ENCODE measurements at regions not wholly inside any gene's neighbourhood (a gene's known extent, or its start where the extent isn't known, plus 50 kb on each side); places are given as distances from the start of the nearest gene placed in this dataset.

GRCh38 chr19:30116984-30117555 lies 175.0 kb downstream of the URI1 start:
- ChIA-PET POLR2A (no interaction called here), CTCF (ENCODE audit: low intra/inter-chr PET ratio) (no interaction called here)
- no peaks in the 10 kb centered on the region for H3K9me1 ChIP-seq (ENCODE audit: control insufficient read depth, insufficient read depth, low read length)
- BruUV-seq (replicated peaks) = no TSS peak
- intact Hi-C loops (cut with micrococcal nuclease) (no loop called here), in situ Hi-C loops (cut with MboI) (no loop called here)
- H3K9ac ChIP-seq (ENCODE audit: insufficient read depth in 1 of 2, low read depth in 2 of 2, low read length in 2 of 2) = no peak overlapping the region
- H3K4me2 ChIP-seq (ENCODE audit: insufficient read depth, low read length) = no peak overlapping the region
- H2AFZ ChIP-seq (ENCODE audit: low read depth, low read length) = no peak overlapping the region
- H4K20me1 ChIP-seq (replicated peaks; ENCODE audit: control insufficient read depth, insufficient read depth, low read length) = no peaks in the 10 kb centered on the region; the same call in 1 of the 2 replicates
- H3K36me3 ChIP-seq (ENCODE audit: control insufficient read depth, insufficient read depth, low read length) = no peaks in the 10 kb centered on the region
- WGBS (ENCODE audit: insufficient coverage, low coverage, missing lambda C conversion rate) = 8% methylated on average over 15 of the region's 16 CpGs
- no peaks in the 10 kb centered on the region for H3K9me3 ChIP-seq (replicated peaks; ENCODE audit: control insufficient read depth, insufficient read depth, low read depth, low read length)
- H3K27me3 ChIP-seq (ENCODE audit: control insufficient read depth in 2 of 2, insufficient read depth in 2 of 2, low read length in 2 of 2) = peaks cover 6 to 45% of the 10 kb centered on the region in 2 experiments; a peak in 4 of 5 replicates
- H3K79me2 ChIP-seq (ENCODE audit: control insufficient read depth, insufficient read depth, low read length) = no peaks in the 10 kb centered on the region
- H3K27ac ChIP-seq (ENCODE audit: extremely low read depth, low read depth, low read length) = no peak overlapping the region
- DNase-seq (ENCODE audit: extremely low read depth in 1 of 4, low spot score in 3 of 4) = no peak
- no peak for FAIRE-seq
- H3K4me1 ChIP-seq (replicated peaks in 1 of 2; ENCODE audit: control insufficient read depth in 2 of 2, insufficient read depth in 2 of 2, low read length in 2 of 2) = peaks cover 0 to 8% of the 10 kb centered on the region in 2 experiments; a peak in 2 of 5 replicates
- no peak overlapping the region for H3K4me3 ChIP-seq
- ATAC-seq = peak; percentile 27; the same call in 2 of the 3 replicates
- TF ChIP-seq ZNF511 (CRISPR knock-in tag; IDR thresholded peaks at IDR 0.05) (no peak), NFXL1 (CRISPR knock-in tag; IDR thresholded peaks at IDR 0.05) (no peak), CEBPB (tag; IDR thresholded peaks at IDR 0.05) (no peak), ZBTB11 (CRISPR knock-in tag; IDR thresholded peaks at IDR 0.05) (no peak), KLF10 (CRISPR knock-in tag; IDR thresholded peaks at IDR 0.05) (no peak), RFX5 (IDR thresholded peaks at IDR 0.05; ENCODE audit: low read depth, low read length) (no peak), TBL1XR1 (IDR thresholded peaks at IDR 0.05; ENCODE audit: low read length in 2 of 2) (no peak), MAFK (IDR thresholded peaks at IDR 0.05; ENCODE audit: low read length) (no peak), ZBTB1 (CRISPR knock-in tag; IDR thresholded peaks at IDR 0.05; ENCODE audit: borderline replicate concordance, low read depth) (no peak), BHLHE40 (IDR thresholded peaks at IDR 0.05; ENCODE audit: low read length) (no peak), ZNF592 (IDR thresholded peaks at IDR 0.05) (no peak), NR3C1 (CRISPR knock-in tag; IDR thresholded peaks at IDR 0.05) (no peak), DIDO1 (tag; IDR thresholded peaks at IDR 0.05; ENCODE audit: low read depth) (no peak), POLR3A (IDR thresholded peaks at IDR 0.05; ENCODE audit: borderline replicate concordance, extremely low read depth, insufficient read depth, insufficient read length) (no peak)

Measured in K562 (cell line).